Breast epithelium (tissue), 3 donors: ENCODE measurements at regions not wholly inside any gene's neighbourhood (a gene's known extent, or its start where the extent isn't known, plus 50 kb on each side); places are given as distances from the start of the nearest gene placed in this dataset.

Experiments used
- CTCF ChIP-seq, 3 donors: fragments of 450-650 bp; IDR thresholded peaks; one replicate each; pipeline ENCODE4 v1.5.1; 2016 to 2017; ENCODE audit warnings: antibody characterized with exemption in 3 of 3, mild to moderate bottlenecking in 3 of 3, moderate library complexity in 3 of 3
- POLR2A ChIP-seq: fragments of 450-650 bp; IDR thresholded peaks from one replicate; pipeline ENCODE4 v1.6.1; 2016; ENCODE audit warnings: antibody characterized with exemption, mild to moderate bottlenecking, moderate library complexity

GRCh38 chrX:16451334-16451733, 198.6 kb upstream of the S100G start:
- TF ChIP-seq CTCF (IDR thresholded peaks at IDR 0.05) = no peak
- no peak for TF ChIP-seq POLR2A
